Activated T-helper 1 cell treated with anti-CD3 and anti-CD28 coated beads, Interleukin-12 subunit alpha, Interleukin-12 subunit beta, Interleukin-2, Interleukin-4 antibody, amounts not matched to agents 30 ng/mL and 10 ng/mL and 1 ng/mL, durations not matched to agents 14 hours and 24 hours and 36 hours (primary cell): ENCODE measurements at regions not wholly inside any gene's neighbourhood (a gene's known extent, or its start where the extent isn't known, plus 50 kb on each side); places are given as distances from the start of the nearest gene placed in this dataset.

Experiments
- DNase-seq: peaks from one replicate; pipeline ENCODE4 v3.0.0; 2021; ENCODE audit warnings: low spot score
- H3K27ac Mint-ChIP-seq: one replicate; pipeline ENCODE4 v1.8.0; 2021; ENCODE audit warnings: mild to moderate bottlenecking, mixed read lengths
- H3K27me3 Mint-ChIP-seq: one replicate; pipeline ENCODE4 v1.8.0; 2022; ENCODE audit warnings: mild to moderate bottlenecking, moderate library complexity, mixed read lengths; ENCODE audit not compliant: insufficient read depth
- H3K36me3 Mint-ChIP-seq: one replicate; pipeline ENCODE4 v1.8.0; 2021; ENCODE audit warnings: low read depth, mixed read lengths
- H3K4me1 Mint-ChIP-seq: one replicate; pipeline ENCODE4 v1.8.0; 2021; ENCODE audit warnings: low read depth, mixed read lengths
- H3K4me3 Mint-ChIP-seq: one replicate; pipeline ENCODE4 v1.8.0; 2021; ENCODE audit warnings: mild to moderate bottlenecking, moderate library complexity, mixed read lengths
- H3K9me3 Mint-ChIP-seq: one replicate; pipeline ENCODE4 v1.8.0; 2021; ENCODE audit warnings: mixed read lengths
- intact Hi-C: fragments of 100-400 bp; cut with micrococcal nuclease; formaldehyde crosslinking; loops from one replicate; pipeline ENCODE4 v1.15.1; 2024

DNA sequence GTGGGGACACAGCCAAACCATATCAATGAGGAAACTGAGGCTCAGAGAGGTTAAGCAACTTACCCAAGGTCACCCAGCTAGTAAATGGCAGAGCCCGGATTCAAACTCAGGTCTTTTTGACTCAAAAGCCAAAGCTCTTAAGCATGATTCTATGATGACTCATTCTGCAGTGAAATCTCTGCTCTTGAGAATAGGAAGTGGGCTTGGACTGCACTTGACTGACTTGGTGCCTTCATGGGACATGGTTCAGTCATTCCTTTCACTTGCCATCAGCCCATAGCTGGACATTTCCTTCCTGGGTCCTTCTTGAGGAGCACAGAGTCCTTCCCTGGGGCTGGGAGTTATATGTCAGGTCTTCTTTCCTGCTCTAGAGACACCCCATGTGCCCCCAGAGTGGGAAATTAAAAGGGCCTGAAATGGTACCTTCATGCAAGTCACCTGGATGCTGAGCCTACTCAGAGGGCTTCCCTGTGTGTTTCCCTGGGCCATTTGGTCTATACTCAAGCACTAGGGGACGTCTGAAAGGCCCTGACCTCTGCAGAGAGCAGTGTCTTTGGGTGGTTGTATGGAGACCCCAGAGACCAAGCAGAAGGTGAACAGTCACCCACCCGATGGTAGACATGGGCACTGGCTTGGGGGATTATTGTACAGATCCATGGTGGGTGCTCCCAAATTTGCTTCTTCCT, 62.4 kb upstream of the SDK1 start:
- Mint-ChIP-seq H3K4me3 (no peak overlapping the region), H3K27ac (no peak overlapping the region), H3K36me3 (peaks cover 2% of the 10 kb centered on the region), H3K27me3 (peaks cover 17% of the 10 kb centered on the region), H3K4me1 (no peaks in the 10 kb centered on the region), H3K9me3 (peaks cover 15% of the 10 kb centered on the region)
- intact Hi-C loops: no loop called here
- DNase-seq: no peak

DNA sequence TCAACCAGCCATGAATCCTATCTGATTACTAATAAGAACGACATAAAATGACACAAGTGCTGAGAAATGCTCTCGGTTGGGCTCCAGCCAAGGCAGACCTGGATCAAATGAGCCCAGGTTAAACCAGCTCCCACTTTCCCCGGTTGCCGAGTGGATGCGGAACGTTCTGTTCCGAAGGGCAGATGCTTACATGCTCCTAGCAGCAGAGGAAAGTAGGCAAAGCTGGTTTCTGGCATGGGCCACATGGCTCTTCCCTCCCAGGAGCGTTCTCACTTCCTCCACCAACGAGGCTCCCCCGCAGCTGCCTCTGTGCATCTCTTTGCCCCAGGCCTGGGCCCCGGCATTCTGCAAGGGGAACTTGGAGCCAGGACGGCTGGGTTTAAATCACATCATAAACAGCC, 61.8 kb upstream of the SDK1 start:
- intact Hi-C loops: no loop called here
- peaks cover 15% of the 10 kb centered on the region for H3K9me3 Mint-ChIP-seq
- no peak overlapping the region for H3K27ac Mint-ChIP-seq
- no peaks in the 10 kb centered on the region for H3K4me1 Mint-ChIP-seq
- peaks cover 17% of the 10 kb centered on the region for H3K27me3 Mint-ChIP-seq
- H3K4me3 Mint-ChIP-seq: no peak overlapping the region
- DNase-seq: no peak
- H3K36me3 Mint-ChIP-seq: peaks cover 2% of the 10 kb centered on the region

DNA sequence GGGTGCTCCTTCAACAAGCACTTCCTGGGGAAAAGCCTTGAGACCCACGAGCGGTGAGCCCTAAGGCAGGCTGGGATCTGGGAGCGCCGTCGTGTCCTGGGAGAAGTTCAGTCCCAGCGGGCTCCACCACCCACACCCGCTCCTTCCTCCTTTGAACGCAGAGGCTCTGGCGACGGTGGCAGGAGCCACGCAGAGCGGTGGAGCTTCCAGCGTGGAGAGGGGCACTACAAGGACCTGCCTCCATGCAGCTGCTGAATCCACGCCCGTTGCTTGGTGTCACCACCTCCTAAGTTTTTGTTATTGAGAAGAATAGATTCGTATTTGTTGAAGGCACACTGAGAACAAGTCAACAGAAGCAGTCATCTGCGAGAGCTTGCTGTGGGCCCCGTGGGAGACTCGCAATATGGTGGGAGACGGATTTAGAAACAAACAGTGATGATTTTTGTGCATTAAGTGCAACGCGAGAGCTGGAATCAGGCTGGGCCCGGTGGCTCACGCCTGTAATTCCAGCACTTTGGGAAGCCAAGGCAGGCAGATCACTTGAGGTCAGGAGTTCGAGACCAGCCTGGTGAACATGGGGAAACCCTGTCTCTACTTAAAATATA, 60.1 kb upstream of the SDK1 start:
- intact Hi-C loops: no loop called here

DNA sequence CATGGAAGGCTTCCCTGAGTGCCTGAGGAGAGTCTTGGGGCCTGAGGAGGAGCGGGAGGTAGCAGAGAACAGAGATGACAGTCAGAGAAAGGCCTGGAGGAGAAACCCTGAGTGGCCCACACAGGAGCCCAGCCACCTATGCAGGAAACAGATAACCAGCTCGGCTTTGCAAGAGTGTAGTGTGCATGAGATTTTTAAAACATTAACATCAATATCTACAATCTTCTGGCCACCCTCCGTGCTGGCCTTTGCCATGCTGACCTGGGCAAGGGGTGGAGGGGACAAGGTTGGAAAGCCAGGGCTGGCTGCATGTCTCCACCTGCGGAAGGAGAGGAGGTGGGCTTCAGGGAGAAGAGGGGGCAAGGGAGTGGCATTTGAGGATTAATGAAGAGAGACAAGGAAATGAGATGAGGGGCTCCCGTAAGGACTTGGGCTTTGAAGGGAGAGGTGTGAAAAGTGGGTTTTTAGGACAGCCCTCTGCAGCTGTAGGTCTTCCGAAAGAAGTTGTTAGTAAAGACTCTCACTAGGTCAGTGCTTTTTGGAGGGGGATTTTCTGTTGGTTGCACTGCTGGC, 59.3 kb upstream of the SDK1 start:
- Mint-ChIP-seq H3K27me3 (peaks cover 14% of the 10 kb centered on the region), H3K4me3 (no peak overlapping the region), H3K9me3 (peaks cover 15% of the 10 kb centered on the region), H3K4me1 (no peaks in the 10 kb centered on the region), H3K36me3 (no peaks in the 10 kb centered on the region), H3K27ac (no peak overlapping the region)
- intact Hi-C loops: no loop called here
- DNase-seq: no peak

More for the DNA sequence above, 60.1 kb upstream of the SDK1 start:
- Mint-ChIP-seq H3K27ac (no peak overlapping the region), H3K4me3 (no peak overlapping the region), H3K36me3 (no peaks in the 10 kb centered on the region), H3K9me3 (peaks cover 9% of the 10 kb centered on the region), H3K4me1 (no peaks in the 10 kb centered on the region), H3K27me3 (peaks cover 14% of the 10 kb centered on the region)
- DNase-seq: no peak

- DNase-seq: no peak
- Mint-ChIP-seq H3K27me3 (peaks cover 14% of the 10 kb centered on the region), H3K36me3 (no peaks in the 10 kb centered on the region), H3K4me1 (no peaks in the 10 kb centered on the region), H3K9me3 (peaks cover 14% of the 10 kb centered on the region), H3K4me3 (no peak overlapping the region), H3K27ac (no peak overlapping the region)
- intact Hi-C loops: no loop called here
Observed at GRCh38 chr7:3242398-3242972, 58.6 kb upstream of the SDK1 start.

DNA sequence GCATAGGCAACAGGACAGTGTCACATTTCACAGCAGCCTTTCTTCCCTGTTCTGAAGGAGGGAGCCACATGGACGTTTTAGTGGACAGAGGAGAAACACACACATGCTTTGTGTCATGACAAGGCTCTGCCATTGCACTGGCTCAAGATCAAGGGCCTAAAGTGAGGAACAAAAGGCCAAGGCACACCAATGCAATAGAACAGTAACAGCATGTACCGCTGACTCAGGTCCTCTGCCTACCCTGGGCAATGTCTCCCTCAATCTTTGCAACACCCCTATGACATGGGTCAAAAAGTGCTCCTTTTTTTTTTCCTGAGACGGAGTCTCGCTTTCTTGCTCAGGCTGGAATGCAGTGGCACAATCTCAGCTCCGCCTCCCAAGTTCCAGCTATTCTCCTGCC, 57.8 kb upstream of the SDK1 start:
- Mint-ChIP-seq H3K9me3 (peaks cover 14% of the 10 kb centered on the region), H3K27ac (no peak overlapping the region), H3K36me3 (no peaks in the 10 kb centered on the region), H3K27me3 (peaks cover 14% of the 10 kb centered on the region), H3K4me1 (no peaks in the 10 kb centered on the region), H3K4me3 (no peak overlapping the region)
- DNase-seq: no peak
- intact Hi-C loops: no loop called here

- DNase-seq: no peak
- intact Hi-C loops: no loop called here
- Mint-ChIP-seq H3K9me3 (peaks cover 14% of the 10 kb centered on the region), H3K27ac (no peak overlapping the region), H3K4me3 (no peak overlapping the region), H3K27me3 (peaks cover 14% of the 10 kb centered on the region), H3K4me1 (no peaks in the 10 kb centered on the region), H3K36me3 (no peaks in the 10 kb centered on the region)
Observed at GRCh38 chr7:3243680-3244079, 57.4 kb upstream of the SDK1 start.

DNA sequence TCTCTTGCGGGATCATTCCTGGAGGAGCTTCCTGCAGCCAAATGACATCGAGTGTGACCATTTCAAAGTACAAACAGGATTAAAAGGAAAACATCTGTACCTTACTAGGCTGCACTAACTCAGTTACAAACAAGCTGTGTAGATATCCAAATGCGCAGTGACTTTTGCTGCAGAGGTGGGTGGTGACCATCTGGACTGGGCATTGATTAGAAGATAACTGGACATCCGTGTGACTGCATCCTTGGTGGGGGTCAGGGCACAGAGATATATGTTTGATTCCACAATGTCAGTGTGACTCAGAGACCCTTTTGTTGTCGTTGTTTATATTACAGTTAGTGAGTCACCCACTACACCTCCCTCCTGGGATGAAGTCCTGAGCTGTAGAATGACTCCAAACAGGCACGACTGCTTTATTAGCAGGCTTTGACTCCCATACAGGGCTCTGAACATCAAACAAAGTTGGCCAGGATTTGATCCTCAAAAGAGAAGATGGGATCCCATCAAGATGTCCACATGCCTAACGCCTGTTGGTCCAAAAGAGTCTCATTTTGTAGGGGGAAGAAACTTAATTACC, 56.7 kb upstream of the SDK1 start:
- peaks cover 14% of the 10 kb centered on the region for H3K9me3 Mint-ChIP-seq
- no peaks in the 10 kb centered on the region for H3K4me1 Mint-ChIP-seq
- DNase-seq: no peak
- intact Hi-C loops: no loop called here
- peaks cover 14% of the 10 kb centered on the region for H3K27me3 Mint-ChIP-seq
- no peak overlapping the region for H3K4me3 Mint-ChIP-seq
- no peak overlapping the region for H3K27ac Mint-ChIP-seq
- no peaks in the 10 kb centered on the region for H3K36me3 Mint-ChIP-seq

- intact Hi-C loops: no loop called here
- H3K27ac Mint-ChIP-seq: no peak overlapping the region
Observed at GRCh38 chr7:3245077-3245476, 56.0 kb upstream of the SDK1 start.

DNA sequence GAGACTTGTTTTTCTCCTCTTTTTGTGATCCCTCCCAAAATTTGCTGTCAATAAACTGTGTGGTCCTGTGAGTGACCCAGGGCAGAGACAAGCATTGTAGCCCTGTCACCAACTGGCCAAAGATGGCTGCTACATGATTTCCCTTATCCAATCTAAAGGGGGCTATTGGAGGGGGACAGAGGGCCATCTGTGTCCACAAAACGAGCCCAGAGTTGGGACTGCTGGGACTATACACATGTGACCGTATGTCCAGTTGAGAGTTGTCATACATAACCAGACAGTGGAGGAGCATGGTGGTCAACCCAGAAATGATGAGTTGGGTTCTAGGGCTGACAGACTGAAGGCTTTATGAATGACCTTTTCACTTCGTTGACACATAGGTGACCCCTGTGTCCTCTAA, 55.3 kb upstream of the SDK1 start:
- Mint-ChIP-seq H3K4me1 (no peaks in the 10 kb centered on the region), H3K36me3 (no peaks in the 10 kb centered on the region), H3K27me3 (peaks cover 14% of the 10 kb centered on the region), H3K27ac (no peak overlapping the region), H3K9me3 (peaks cover 14% of the 10 kb centered on the region), H3K4me3 (no peak overlapping the region)
- intact Hi-C loops: no loop called here
- no peak for DNase-seq

More at GRCh38 chr7:3245077-3245476, 56.0 kb upstream of the SDK1 start:
- Mint-ChIP-seq H3K36me3 (no peaks in the 10 kb centered on the region), H3K4me3 (no peak overlapping the region), H3K9me3 (peaks cover 14% of the 10 kb centered on the region), H3K27me3 (peaks cover 14% of the 10 kb centered on the region), H3K4me1 (no peaks in the 10 kb centered on the region)
- no peak for DNase-seq

- no peaks in the 10 kb centered on the region for H3K4me1 Mint-ChIP-seq
- H3K9me3 Mint-ChIP-seq: peaks cover 14% of the 10 kb centered on the region
- intact Hi-C loops: no loop called here
Observed at GRCh38 chr7:3246127-3246526, 54.9 kb upstream of the SDK1 start.

GRCh38 chr7:3246651-3247050, 54.4 kb upstream of the SDK1 start:
- no peaks in the 10 kb centered on the region for H3K4me1 Mint-ChIP-seq
- intact Hi-C loops: no loop called here
- no peak overlapping the region for H3K4me3 Mint-ChIP-seq

More at GRCh38 chr7:3246127-3246526, 54.9 kb upstream of the SDK1 start:
- no peak for DNase-seq
- H3K4me3 Mint-ChIP-seq: no peak overlapping the region
- no peak overlapping the region for H3K27ac Mint-ChIP-seq
- H3K27me3 Mint-ChIP-seq: peaks cover 11% of the 10 kb centered on the region
- no peaks in the 10 kb centered on the region for H3K36me3 Mint-ChIP-seq

DNA sequence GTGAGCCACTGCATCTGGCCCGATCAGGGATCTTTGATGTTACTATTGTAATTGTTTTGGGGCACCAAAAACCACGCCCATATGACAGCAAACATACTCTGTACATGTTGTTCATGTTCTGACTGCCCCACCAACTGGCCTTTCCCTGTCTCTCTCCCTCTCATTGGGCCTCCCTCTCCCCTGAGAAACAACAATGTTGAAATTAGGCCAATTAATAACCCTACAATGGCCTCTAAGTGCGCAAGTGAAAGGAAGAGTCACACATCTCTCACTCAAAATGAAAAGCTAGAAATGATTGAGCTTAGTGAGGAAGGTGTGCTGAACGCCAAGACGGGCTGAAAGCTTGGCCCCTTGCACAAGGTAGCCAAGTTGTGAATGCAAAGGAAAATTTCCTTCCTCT, 50.3 kb upstream of the SDK1 start:
- no peaks in the 10 kb centered on the region for H3K36me3 Mint-ChIP-seq
- H3K4me1 Mint-ChIP-seq: no peaks in the 10 kb centered on the region
- no peak overlapping the region for H3K27ac Mint-ChIP-seq
- intact Hi-C loops: no loop called here
- H3K4me3 Mint-ChIP-seq: no peak overlapping the region
- H3K27me3 Mint-ChIP-seq: peaks cover 5% of the 10 kb centered on the region
- DNase-seq: no peak
- H3K9me3 Mint-ChIP-seq: peaks cover 12% of the 10 kb centered on the region

More at GRCh38 chr7:3246651-3247050, 54.4 kb upstream of the SDK1 start:
- Mint-ChIP-seq H3K27me3 (peaks cover 9% of the 10 kb centered on the region), H3K9me3 (peaks cover 14% of the 10 kb centered on the region), H3K36me3 (no peaks in the 10 kb centered on the region), H3K27ac (no peak overlapping the region)
- no peak for DNase-seq
